Tongue (tissue), 1 donor: ENCODE measurements at regions not wholly inside any gene's neighbourhood (a gene's known extent, or its start where the extent isn't known, plus 50 kb on each side); places are given as distances from the start of the nearest gene placed in this dataset.
"Not testable (repeated sequence)": the region's sequence is repeated elsewhere in the genome, so short reads cannot be mapped to it uniquely, and the experiment has no call there.

Experiments
- DNase-seq: peaks from one replicate; pipeline ENCODE4 v3.0.0-alpha.2; 2015

DNA sequence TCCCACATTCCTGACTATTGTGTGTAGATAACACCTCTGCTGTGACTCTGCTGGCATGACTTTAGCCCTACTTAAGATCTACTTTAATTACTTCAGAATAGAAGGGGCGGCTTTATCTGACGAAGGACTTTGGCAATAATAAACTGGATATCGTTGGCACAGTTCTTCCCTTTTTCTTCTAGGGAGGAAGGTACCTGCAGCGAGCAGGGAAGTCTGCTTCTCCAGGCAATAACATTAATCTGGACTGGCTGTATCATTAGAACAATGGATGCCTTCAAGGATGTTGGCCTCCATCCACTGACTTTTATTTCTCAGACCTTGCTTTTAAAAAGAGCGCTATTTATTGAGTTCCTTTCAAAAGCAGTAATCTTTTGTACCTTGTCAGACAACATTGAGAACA, 172.6 kb upstream of the THSD7A start:
- DNase-seq: no peak

DNA sequence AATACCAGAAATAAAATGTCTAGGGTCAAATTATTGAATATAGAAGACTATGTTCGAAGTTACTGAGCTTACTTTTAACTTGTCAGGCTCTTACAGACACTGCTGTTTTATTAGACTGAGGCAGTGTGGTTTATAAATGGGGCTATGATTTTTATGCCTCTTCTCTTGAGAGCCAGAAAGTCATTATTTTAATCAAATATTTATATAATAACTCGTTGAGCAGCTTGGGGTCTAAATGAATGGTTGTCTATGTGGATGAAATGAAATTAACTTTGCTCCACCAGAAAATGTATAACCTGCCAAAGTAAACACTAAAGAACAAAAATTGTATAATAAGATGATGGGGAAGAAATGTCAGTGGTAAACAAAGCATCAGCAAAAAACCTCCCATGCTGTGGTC, 175.6 kb upstream of the THSD7A start:
- DNase-seq: no peak

DNA sequence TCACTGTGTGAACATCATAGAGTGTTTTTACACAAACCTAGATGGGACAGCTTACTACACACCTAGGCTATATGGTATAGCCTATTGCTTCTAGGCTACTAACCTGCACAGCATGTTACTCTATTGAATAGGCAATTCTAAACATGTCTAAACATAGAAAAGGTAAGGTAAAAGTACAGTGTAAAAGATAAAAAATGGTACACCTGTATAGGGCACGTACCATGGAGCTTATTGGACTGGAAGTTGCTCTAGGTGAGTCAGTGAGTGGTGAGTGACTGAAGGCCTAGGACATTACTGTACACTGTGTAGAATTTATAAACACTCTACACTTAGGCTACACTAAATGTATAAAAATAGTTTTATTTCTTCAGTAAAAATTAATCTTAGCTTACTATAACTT, 182.0 kb upstream of the THSD7A start:
- DNase-seq: no peak

DNA sequence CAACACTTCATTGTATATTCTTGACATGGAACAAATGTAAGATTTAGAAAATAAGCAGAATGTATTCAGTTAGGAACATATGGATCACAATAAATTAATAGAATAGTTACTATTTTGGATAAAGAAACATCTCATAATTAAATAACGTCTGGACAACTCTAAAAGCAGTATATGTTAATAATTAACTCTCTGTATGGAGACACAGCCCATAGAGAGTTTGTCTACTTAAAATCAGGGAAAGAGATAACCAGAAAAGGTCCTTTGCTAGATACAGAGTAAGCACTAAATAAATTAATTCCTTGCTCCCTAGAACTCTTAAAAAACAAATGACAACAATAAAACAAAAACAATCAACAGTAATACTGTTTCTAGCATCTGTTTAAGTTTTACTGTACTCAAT, 184.4 kb upstream of the THSD7A start:
- DNase-seq: no peak

DNA sequence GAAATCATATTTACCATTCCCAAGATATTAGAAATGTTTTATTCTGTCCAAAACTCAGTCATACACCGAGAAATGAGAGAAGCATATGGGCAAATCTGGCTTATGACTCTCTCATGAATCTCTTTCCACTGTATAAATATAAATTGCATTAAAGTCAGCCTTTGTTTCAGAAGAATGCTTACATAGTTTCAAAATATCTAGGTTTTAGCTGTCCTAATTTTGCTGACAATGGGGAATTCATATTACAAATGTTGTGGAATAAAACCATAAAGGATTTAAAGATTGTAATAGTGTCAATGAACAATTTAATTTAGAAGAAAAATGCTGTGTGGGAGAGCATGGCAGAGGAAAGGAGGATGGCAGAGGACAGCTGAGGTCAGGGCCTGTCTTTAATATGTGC, 185.0 kb upstream of the THSD7A start:
- no peak for DNase-seq

DNA sequence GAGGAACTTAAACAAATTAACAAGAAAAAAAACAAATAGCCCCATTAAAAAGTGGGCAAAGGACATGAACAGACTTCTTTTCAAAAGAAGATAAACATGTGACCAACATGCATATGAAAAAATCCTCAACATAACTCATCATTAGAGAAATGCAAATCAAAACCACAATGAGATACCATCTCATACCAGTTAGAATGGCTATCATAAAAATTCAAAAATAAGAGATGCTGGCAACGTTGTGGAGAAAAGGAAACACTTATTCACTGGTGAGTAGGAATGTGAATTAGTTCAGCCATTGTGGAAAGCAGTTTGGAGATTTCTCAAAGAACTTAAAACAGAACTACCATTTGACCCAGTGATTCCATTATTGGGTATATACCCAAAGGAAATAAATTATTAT, 189.1 kb upstream of the TMEM106B start:
- DNase-seq: not testable (repeated sequence)

DNA sequence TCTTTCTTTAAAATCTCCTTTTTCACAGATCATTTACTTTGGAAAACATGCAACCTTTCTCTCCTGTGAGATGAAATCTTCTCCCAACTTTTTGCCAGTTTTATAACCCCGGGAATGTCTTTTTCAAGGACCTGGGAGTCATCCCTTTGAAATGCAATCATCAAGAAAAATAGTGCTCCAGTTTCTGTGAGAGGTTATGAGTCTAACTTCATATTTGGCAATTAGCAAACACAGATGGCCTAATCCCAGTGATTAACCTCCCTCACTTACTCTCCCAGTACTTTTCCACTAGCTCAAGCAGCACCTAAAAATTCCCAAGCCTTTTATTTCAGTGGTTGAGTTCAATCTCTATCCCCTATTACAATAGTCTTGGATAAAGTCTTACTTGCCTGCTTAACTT, 185.8 kb upstream of the TMEM106B start:
- DNase-seq: no peak

DNA sequence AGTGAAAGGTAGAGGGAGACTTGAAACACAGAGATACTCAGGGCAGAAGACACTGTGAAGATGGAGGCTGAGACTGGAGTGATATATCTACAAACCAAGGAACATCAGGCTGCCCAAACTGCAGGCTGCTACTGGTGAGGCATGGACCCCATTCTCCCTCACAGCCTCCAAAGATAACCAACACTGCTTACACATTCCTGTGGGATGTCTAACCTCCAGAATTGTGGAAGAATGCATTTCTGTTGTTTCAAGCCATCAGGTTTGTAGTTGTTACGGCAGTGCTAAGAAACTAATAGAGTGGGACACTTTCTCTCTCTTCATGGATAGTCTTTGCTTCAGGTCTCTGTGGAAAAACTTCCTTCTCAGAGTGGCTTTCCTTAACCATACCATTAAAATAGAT, 182.6 kb upstream of the TMEM106B start:
- DNase-seq: no peak

DNA sequence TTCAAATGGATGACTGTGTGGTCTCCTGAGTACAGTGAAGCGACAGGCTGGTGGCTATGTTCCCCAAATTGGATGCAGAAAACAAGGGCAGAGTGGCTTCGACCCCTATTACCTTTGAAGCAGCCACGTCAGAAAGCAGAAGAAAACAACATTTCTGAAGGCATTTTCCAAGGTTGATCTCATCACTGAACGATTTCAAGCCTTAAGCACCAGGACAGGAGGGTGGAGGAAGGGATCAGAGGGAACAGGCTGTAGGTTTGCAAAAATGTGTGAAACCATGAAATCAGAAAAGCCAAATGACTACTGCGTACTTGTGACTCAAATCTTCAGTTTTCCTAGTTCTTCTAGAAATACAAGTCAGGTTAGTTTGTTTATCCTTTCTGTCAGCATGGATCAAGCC, 181.0 kb upstream of the TMEM106B start:
- no peak for DNase-seq

DNA sequence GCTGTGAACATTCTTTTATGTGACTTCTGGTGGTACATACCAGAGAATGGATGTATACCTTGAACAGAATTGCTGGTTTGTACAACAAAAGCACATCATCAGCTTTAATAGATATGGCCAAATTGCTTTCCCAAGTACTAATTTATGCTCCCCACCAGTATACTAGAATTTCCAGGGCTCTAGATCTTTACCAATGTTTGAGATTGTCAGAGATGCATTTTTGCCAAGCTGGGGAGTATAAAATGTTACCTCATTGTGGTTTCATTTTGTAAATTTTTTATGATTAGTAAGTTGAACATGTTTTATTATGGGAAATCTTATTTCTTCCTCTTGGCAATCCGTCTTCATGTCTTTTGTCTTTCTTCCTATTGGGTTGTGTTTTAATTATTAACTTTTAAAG, 179.9 kb upstream of the TMEM106B start:
- DNase-seq: no peak

DNA sequence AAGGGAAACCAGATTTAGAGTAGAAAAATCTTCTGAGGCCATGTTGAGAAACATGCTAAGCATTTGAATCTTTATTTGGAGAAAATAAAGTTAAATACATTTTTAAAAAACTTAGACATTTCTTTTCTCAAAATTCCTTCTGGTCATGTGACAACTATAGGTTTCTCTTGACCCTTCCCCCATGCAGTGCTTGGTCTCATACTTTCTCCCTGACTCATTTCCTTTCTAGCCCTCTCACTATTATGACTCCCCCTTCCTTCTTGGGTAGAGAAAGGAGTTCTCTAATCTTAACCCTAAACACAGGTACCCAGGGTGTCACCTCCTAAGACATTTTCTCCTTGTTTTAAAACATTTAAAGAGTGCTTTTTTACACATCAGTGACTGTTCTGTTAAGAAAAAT, 179.5 kb upstream of the TMEM106B start:
- DNase-seq: no peak

DNA sequence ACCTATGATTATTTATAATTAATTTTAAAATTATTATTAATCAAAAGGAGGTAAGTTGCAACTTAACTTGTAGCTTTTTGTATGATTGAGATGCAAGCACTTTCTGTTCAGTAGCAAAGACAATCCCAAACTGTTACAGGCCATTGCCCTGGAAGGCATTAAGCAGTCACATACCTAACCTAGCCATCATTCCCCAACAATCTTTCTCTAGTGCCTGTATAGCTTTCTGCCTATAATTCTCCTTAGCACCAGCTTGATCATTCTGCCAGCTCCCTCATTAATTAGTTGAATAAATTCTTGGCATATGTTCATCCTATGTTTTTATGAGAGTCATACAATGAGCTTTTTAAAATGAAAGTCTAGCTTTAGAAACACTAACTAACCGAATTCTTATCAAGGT, 178.9 kb upstream of the TMEM106B start:
- DNase-seq: no peak

DNA sequence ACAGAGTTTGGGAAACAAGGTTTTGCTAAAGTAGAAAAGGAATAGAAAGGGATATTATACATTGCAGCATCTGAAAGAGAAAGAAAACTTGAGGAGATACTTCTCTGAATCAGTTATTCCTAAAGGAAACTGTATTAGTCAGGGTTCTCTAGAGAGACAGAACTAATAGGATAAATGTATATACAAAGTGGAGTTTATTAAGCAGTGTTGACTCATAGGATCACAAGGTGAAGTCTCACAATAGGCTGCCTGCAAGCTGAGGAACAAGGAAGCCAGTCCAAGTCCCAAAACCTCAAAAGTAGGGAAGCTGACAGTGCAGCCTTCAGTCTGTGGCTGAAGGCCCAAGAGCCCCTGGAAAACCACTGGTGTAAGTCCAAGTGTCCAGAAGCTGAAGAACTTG, 167.6 kb upstream of the TMEM106B start:
- not testable (repeated sequence) for DNase-seq

DNA sequence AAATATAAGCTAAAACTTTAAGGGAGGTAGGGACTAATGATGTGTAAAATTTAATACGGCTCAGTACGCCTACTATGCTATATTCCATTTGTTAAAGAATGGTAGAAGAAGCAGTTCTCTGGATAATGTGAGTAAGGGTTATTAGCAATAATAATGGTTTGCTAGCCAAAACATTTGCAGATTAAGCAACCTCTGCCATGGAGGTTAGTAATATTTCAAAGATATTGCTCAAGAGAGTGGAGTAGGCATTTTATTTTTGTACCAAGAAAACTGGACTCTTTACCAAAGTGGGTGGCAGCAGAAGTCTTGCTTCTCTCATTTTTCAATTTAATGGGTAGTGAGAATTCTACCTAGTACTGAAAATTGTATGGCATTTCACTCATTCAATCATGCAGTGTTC, 158.9 kb upstream of the TMEM106B start:
- DNase-seq: no peak

DNA sequence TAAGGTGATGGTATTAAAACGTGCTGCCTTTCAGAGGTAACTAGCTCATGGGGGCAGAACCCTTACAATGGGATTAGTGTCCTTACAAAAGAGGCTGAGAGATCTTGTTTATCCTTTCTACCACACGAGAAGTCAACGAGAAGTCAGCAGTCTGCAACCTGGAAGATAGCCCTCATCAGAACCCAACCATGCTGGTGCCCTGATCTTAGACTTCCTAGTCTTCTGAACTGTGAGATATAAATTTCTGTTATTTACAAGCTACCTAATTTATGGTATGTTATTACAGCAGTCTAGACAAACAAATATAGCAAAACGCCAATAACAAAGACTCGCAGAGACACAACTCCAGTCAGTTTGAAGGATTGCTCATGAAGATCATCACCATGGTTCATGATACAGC, 157.5 kb upstream of the TMEM106B start:
- DNase-seq: no peak

DNA sequence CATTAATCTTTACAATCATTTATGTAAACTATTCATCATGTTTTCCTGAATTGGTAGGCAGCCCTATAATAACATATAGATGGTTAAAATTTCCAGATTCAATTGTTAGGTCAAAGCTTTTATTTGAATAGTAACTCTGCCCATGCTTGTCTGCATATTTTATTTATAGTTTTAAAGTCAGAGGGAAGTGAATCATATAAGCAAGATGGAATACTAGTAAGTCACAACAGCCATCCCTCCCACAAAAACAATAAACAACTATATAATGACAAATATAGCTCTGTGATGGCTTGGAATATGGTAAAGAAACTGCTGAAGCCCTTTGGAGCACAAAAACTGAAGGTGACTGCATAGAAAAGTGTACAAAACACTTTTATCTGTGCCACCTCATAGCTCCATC, 156.3 kb upstream of the TMEM106B start:
- no peak for DNase-seq

DNA sequence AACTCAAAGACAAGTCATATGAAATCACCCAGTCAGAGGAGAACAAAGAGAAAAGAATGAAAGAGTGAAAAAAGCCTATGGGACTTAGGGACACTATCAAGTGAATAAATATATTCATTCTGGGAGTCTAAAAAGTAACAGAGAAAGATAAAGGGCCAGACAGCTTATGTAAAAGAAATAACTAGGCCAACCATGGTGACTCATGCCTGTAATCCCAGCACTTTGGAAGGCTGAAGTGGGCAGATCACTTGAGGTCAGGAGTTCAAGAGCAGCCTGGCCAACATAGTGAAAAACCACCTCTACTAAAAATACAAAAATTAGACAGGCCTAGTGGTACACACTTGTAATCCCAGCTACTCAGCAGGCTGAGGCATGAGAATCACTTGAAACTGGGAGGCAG, 154.7 kb upstream of the TMEM106B start:
- no peak for DNase-seq

DNA sequence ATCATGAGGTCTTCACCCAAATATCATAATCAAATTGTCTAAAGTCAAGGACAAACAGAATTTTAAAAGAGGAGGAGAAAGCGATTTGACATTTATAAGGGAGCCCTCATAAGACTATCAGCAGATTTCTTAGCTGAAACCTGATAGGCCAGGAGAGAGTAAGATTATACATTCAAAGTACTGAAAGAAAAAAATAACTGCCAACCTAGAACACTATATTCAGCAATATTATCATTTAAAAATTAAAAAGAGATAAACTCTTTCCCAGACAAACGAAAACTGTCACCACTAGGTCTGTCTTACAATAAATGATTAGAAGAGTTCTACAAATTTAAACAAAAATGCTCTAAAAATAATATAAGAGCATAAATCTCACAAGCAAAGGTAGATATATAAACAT, 154.1 kb upstream of the TMEM106B start:
- no peak for DNase-seq

DNA sequence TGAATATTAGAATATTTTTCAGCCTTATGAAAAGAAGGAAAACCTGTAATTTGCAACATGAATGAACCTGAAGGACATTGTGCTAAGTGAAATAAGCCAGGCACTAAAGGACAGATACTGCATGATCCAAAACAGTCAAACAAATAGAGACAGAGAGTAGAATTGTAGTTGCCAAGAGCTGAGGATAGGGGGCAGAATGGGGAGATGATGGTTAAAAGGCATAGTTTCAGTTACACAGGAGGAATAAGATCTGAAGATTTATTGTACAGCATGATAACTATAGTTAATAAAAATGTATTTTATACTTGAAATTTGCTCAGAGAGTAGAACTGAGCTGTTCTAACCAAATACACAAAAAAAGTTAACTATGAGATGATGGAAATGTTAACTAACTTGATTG, 149.0 kb upstream of the TMEM106B start:
- DNase-seq: no peak

DNA sequence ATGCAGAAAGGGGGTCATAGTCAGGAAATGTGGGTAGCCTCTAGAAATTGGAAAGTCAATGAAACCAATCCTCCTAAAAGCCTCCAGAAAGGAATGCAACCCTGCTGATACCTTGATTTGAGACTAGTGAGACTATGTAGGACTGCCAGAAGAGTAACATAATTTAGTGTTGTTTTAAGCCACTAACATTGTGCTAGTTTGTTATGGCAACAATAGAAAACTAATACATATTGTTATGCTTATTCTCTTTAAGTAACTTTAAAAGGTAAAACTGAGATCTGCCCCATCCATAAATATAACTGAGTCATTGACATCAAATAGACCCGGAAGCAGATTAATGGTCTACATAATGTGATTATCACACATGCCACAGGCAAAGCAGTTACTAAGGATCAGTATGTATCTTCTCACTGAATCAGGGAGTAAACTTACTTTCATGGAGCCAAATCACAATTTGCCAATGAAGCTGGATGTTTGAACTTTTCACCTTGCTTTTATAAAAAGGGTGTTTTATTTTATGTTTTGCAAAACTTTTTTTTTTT, 146.4 kb upstream of the TMEM106B start:
- no peak for DNase-seq

DNA sequence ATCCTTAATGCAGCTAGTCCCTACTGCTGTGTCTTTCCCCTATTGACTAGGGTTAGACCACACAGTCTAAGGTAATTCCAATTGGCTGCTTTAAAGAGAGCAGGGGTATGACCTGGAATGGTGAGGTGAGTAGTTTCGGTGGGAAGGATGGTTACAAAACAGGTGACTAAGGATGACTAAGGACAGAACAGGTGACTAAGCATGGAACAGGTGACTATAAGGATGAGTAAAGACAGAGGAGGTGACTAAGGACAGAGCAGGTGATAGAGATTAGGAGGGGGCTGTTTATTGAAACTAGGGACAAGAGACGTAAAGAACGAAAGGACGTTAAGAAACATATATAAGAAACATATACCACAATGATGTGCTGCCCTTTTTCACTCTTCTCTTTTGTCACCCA, 145.1 kb upstream of the TMEM106B start:
- no peak for DNase-seq

DNA sequence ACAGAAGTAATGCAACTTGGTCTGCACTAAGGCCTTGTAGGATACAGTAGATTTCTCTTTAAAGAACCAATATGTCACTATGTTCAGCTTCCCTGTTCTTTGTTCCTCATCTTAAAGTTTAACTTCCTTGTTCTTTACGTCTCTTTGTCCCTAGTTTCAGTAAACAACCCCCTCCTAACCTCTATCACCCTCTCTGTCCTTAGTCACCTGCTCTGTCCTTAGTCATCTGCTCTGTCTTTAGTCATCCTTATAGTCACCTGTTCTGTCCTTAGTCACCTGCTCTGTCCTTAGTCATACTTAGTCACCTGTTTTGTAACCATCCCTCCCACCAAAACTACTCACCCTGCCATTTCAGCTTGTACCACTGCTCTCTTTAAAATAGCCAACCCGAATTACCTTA, 144.6 kb upstream of the TMEM106B start:
- DNase-seq: no peak

DNA sequence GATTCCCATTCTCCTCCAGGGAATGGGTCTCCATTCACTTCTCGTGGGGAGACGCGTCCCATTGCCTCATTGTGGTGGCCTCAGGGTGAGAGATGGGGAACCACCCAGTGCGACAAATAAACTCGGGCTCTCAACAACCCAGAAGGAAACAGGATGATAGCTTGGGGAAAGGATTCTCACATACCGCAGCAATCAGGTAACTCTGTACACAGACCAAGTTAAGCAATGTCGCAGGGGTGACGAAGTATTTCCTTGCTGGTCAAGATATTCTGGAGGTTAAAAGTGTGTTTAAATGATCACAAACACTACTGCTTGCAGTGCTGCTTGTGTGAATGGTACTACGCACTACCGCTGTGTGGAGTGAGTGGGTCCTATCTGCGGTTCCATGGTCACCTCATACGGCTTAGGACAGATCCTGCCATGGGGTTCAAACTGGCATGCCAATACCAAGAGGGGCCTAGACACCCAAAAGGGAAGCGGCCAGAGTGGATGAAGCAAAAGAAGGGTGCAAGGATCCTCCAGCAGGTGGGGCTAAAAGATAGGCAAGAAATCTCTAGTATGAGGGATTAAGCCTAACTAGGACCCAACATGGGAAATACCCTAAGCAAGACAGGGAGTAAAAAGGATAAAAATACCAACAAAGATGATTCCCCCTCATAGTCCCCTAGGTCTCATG, 143.8 kb upstream of the TMEM106B start:
- peak; percentile 57 for DNase-seq

DNA sequence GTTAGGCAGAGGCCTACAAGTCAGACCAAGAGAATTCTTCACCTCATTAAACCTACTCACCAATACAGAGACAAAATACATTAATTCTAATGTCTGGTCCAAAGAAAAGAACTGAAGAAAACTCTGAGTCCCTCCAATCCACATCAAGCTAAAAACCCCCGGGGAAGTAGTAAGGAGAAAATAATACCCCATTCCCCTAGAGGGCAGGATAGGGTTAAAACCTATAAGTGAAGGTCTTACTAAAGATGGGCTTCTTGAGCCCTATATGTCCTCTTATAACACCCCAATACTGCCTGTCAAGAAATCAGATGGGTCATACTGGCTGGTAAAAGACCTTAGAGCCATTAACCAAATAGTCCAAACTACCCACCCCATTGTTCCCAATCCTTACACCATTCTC, 141.3 kb upstream of the TMEM106B start:
- no peak for DNase-seq

DNA sequence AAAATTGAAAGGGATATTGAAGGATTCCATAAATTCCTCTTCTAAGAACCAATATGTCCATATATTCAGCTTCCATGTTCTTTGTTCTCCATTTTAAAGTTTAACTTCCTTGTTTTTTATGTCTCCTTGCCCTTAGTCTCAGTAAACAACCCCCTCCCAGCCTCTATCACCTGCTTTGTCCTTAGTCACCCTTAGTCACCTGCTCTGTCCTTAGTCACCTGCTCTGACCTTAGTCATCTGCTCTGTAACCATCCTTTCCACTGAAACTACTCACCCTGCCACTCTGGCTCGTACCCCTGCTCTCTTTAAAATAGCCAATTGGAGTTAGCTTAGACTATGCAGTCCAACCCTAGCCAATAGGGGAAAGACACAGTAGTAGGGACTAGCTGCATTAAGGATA, 136.2 kb upstream of the TMEM106B start:
- DNase-seq: no peak
